ENCODE measurements at regions not wholly inside any gene's neighbourhood (a gene's known extent, or its start where the extent isn't known, plus 50 kb on each side); places are given as distances from the start of the nearest gene placed in this dataset.

- no peak for DNase-seq (ENCODE audit: low read depth)
- peak; percentile 39 for TF ChIP-seq CTCF (conservative IDR thresholded peaks at IDR 0.05; ENCODE audit: low read depth, low read length)
- no peak overlapping the region for H3K4me3 ChIP-seq (ENCODE audit: low read length)
Measured at GRCh38 chr5:168020542-168021294, 270.7 kb upstream of the WWC1 start.

DNA sequence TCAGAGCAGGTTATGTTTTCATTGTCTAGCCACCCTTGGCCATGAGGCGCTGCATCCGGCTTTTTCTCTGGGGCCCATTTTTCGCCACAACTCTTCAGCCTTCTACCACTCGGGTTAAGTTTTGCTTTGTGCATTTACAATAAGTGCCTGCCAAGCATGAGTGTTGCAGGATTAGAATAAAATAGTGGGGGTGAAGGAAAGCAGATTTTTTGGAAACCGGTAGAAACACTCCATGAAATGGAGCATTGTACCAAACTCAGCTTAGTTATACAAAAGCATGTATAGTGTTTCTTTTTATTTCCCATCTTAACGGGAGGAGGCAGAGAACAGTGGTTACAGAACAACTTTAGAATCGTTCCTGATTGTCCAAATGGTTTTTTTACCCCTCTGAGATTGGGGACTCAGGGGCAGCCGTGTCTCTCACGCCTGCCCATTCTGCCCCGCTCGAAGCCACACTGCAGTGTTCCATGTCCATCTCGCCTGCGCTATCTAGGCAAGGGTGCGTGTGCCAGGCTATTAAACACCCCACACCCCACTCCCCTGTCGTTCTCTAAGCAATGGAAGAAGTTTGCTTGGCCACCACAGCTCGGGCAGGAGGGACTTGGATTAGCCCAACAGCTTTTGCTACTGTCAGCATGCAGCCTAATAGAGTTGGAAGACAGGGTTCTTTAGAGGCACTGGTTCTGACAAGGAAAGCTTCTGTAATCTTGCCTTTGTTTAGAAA is 268.8 kb upstream of the WWC1 start:
- no peak for TF ChIP-seq CTCF (conservative IDR thresholded peaks at IDR 0.05; ENCODE audit: low read depth, low read length)
- DNase-seq (ENCODE audit: low read depth): no peak
- no peak overlapping the region for H3K4me3 ChIP-seq (ENCODE audit: low read length)

DNA sequence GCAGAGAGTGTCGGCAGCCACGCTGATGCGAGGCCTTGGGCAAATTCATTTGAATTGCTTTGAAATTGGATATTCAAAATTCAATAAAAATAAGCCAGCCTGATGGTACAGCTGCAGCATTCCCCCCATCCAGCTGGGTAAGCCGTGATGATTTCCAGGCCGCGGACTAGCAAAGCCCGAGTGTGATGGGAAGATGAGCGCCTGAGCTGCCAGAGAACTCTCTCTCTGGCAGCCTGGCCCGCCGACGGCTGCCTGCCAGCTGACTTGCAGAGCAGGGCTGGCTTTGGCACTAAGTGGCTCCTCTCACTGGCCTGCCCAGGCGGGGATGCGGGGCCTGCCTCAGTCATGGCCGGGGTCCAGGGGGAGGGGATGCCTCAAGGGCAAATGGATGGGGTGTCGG is 268.3 kb upstream of the WWC1 start:
- TF ChIP-seq CTCF (conservative IDR thresholded peaks at IDR 0.05; ENCODE audit: low read depth, low read length): no peak
- H3K4me3 ChIP-seq (ENCODE audit: low read length): no peak overlapping the region
- no peak for DNase-seq (ENCODE audit: low read depth)

DNA sequence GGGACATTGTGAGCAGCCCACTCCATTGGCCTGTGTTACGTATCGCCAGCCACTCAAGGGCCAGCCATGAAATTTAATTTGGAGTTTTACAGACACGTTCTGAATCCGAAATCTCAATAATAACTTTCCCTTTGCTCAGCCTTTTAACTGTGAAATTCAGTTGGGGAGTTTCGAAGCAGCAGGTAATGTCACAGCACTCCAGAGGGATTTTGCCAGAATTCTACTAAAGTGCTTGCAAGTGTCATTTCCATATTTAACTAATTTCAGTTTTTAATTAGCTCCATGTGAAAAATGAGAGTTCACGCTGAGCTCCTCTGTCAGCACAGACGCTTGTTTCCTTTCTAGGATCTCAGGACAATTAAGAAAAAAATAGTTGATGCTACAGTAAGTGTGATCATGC is 267.1 kb upstream of the WWC1 start:
- no peak for TF ChIP-seq CTCF (conservative IDR thresholded peaks at IDR 0.05; ENCODE audit: low read depth, low read length)
- no peak overlapping the region for H3K4me3 ChIP-seq (ENCODE audit: low read length)
- no peak for DNase-seq (ENCODE audit: low read depth)

GRCh38 chr5:168027007-168027406 is 264.4 kb upstream of the WWC1 start:
- no peak for DNase-seq (ENCODE audit: low read depth)
- H3K4me3 ChIP-seq (ENCODE audit: low read length): no peak overlapping the region
- no peak for TF ChIP-seq CTCF (conservative IDR thresholded peaks at IDR 0.05; ENCODE audit: low read depth, low read length)

DNA sequence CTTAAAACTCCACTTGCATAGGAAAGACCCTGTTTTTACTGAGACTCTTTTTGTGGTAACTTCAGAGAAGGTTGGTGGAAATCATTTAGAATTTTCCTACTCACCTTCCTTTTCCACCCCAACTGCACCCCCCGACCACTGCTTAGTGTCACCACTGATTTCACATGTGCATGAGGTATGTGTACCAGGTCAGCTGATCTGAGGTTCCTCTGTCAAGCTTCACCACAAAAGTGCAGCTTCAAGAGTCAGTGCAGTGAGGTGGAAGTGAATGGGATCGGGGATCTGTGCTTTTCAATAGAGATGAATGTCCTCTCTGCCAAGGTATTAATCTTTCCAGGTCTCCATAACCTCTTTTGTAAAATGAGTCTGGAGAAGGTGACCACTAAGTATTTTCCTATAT is 260.5 kb upstream of the WWC1 start:
- H3K4me3 ChIP-seq (ENCODE audit: low read length): no peak overlapping the region
- DNase-seq (ENCODE audit: low read depth): no peak
- no peak for TF ChIP-seq CTCF (conservative IDR thresholded peaks at IDR 0.05; ENCODE audit: low read depth, low read length)

- no peak overlapping the region for H3K4me3 ChIP-seq (ENCODE audit: low read length)
- no peak for TF ChIP-seq CTCF (conservative IDR thresholded peaks at IDR 0.05; ENCODE audit: low read depth, low read length)
- no peak for DNase-seq (ENCODE audit: low read depth)
Measured at GRCh38 chr5:168031614-168032013, 259.8 kb upstream of the WWC1 start.
